ENCODE measurements at regions not wholly inside any gene's neighbourhood (a gene's known extent, or its start where the extent isn't known, plus 50 kb on each side); places are given as distances from the start of the nearest gene placed in this dataset.

DNA sequence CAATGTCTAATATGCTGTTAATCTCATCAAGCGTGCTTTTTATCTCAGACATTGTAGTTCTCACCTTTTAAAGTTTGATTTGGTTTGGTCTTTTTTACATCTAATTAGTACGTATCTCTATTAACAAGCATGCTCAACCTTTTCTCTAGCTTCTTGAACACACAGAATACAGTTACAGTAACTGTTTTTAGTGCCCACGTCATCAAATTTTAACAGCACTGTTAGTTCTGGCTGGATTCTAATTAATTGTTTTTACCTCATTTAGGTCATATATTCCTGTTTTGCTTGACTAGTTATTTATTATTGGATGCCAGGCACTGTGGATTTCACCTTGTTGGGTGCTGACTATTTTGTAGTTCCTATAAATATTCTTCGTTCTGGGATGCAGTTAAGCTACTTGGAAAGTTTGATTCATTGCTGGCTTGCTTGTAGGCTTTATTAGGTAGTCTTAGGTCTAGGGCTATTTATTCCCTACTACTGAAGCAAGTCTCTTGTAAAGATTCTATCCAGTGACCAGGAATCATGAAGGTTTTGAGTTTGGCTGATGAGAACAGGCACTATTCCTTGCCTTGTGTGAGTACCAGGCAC lies 263.0 kb downstream of the ETAA1 start:
- DNase-seq, result no peak

- no peak for DNase-seq
These were observed 263.7 kb downstream of the ETAA1 start for GRCh38 chr2:67660871-67661270.

GRCh38 chr2:67662222-67662621 lies 265.1 kb downstream of the ETAA1 start:
- no peak for DNase-seq

DNA sequence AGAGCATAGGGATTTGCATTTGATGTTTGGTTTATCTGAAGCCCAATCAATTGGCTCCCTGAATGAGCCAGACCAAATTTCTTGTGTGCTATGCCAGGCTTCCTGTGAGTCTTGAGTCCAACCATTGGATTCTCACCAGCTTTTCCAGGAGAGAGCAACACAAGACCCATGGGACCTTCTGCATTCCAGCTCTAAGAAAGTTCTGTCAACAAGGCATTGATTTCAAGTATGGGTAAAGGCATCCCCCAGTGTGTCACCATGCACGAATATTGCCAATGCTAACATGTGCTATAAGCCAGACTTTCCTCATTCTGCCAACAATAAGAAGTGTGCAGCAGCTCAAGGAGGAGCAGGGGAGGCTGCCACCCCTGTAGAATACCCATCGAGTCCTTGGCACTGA lies 266.6 kb downstream of the ETAA1 start:
- DNase-seq, result no peak

DNA sequence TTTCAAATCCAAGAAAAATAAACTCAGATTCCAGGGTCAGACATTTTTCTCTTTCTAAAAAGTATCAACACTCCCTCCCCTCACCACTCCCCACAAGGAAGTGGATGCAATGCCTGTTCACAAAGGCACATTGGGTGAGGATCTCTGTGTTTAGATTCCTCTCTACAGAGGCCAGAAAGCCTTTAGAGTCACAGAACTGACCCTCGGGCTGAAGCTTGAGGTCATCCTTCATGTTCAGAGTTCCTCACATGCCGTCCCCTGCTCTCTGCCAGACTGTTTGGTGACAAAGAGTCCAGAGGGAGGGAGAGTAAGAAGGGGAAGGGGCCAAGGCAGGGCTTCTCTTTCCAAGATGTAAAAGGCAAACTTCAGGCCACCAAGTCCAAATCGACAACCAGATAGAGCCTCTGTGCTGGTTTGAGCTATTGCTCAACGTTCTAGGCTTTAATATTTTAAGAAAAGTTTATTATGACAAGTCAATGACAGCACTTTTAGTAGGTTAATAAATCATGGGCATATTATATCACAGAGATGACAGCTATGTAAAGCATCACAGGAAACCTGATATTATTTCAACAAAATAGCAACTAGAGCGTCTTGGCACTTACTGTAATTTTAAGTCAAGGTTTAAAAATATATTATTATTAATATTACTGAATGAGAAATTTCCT lies 269.4 kb downstream of the ETAA1 start:
- DNase-seq, result no peak

DNA sequence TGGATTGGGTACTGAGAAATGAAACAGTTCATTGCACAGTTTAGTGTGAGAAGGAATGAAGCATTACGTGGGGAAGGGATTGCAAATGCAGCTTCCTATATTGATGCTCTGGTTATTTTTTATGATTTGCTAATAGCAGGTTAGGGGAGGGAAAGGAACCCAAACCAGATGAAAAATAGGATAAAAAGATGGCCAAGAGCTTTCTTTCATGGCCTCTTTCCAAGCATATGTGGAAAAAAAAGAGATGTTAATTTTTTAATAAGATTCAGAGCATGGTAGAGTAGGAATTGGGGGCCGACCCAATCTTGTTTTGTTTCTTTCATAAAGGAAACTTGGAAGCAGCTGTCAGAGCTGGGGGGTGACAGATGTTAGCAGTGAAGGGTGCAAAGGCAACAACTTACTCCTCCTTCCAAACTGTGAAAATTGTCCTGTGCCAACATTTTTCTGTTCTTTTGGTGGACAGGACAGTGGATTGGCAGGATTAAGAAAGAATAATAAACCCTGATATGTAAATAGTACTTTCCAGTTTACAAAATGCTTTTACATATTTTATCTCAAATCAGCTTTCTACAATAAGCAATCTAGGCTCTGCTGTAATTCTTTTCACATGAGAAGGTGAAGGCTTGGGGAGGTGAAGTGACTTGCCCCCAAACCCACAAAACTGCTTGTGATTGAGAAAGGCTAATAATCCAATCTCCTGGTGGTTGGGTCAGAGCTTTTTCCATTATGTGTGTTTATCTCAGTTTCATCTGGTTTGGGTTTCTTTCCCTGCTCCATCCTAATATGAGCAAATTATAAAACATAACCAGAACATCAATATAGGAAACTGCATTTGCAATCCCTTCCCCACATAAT lies 270.1 kb downstream of the ETAA1 start:
- DNase-seq, result no peak

- DNase-seq, result no peak
These were observed 271.4 kb downstream of the ETAA1 start for GRCh38 chr2:67668538-67668937.

- DNase-seq, result no peak
These were observed 272.0 kb downstream of the ETAA1 start for GRCh38 chr2:67669168-67669567.

DNA sequence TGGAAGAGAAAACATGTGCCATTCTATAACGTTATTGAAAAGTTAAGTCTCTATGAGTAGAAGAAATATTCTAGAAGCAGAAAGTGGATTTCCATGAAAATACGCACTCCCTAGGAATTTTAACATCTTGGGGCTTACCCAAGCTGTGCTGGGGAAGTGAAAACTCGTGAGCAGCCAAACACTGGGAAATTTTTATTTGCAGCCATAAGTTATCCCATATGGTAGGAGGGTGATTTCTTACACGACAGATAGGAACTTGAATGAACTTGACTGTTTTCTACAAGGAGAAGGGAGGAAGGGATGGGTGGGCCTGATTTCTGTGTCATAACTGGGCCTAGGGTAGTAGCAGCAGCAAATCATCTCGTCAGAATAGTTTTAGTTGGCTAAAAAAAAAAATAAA lies 272.6 kb downstream of the ETAA1 start:
- no peak for DNase-seq

GRCh38 chr2:67670747-67671183 lies 273.6 kb downstream of the ETAA1 start:
- DNase-seq, result no peak

GRCh38 chr2:67671464-67672450 lies 274.6 kb downstream of the ETAA1 start:
- DNase-seq, result no peak

DNA sequence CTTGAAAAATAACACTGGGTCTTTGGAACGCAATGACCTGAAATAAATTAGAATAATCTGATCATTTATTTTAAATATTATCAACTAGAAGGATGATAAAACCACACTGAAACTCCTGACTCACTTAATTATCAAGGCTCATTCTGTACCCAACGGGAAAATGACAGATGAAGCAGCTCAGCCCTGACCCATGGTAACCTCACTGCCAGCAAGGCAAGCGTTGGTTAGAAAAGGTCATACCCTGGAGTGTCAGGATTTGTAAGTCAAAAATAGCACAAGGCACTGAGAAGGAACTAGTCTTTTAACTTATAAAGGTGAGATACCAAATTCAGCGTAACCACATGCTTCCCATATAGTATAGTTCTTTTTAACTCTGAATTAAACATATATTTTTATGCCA lies 277.5 kb downstream of the ETAA1 start:
- DNase-seq, result no peak

DNA sequence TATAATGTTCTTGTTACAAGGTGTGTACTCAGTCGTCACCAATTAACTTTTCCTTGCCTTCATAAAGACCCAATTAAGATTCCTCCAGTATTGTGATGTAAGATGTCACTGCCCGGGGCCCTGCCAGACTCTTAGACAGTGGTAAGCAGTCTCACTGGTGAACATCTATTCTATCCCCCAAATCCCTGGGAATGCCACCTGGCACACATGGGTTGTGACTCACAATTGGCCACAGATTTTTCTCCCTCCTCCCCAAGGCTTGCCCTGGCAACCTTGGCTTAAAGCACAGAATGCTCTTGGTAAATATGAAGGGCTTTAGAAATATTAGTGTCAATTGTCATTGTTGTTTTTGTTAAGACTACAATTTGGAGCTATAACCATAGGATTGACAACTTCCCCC lies 287.9 kb downstream of the ETAA1 start:
- DNase-seq, result no peak

DNA sequence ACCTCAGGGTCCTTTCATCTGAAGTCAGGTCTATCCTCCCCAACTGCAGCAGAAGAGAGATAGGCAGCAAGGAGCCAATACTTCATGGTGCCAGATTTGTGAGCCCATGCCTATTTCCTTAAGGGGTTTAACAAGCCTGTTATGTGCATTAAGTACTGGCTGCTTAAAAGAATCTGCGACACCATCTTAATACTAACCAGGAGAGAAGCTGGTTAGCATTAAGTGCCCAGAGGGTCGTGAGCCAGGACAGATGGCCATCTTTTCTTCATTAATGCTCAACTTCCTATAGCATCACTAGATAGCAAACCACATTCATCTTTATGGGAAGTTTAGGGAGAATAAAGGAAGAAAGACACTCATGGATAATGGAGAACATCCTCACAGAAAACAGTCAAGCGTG lies 289.1 kb downstream of the ETAA1 start:
- DNase-seq, result no peak

- no peak for DNase-seq
These were observed 292.1 kb downstream of the ETAA1 start for GRCh38 chr2:67689186-67689585.

DNA sequence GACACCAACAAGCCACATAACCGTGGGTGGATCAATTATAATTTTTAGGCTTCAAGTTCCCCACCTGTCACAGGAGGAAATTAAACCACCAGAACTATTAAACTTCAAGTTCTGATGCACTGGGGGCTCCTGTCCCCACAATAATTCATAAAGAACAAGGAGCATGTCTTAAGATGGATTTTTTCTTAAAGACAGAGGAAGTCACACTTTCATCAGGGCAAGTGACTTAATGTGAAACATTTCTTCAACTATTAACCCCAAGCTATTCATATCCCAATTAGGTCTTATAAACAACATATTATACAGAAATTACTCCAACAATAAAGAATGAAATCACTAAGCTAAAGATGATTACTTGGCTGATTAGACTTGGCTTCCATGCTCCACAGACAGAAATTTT lies 292.5 kb downstream of the ETAA1 start:
- no peak for DNase-seq

DNA sequence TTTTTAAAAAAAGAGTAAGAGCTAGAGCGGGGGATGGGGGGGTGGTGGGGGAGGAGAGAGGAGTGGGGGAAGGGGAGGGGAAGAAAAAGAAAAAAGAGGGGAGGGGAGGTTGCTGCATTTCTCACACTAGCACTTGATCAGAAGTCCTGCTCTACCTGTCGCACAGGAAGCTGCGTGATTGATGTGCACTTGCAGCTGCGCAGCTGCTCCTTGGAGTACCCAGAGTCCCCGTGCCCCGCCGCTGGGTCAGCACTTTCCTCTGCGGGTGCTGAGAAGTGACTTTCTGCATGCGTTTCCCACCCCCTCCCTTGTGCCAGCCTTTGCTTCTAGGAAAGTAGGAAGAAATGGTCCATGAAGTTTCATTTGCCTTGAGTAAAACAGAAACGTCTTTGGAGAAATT lies 297.3 kb downstream of the ETAA1 start:
- no peak for DNase-seq

DNA sequence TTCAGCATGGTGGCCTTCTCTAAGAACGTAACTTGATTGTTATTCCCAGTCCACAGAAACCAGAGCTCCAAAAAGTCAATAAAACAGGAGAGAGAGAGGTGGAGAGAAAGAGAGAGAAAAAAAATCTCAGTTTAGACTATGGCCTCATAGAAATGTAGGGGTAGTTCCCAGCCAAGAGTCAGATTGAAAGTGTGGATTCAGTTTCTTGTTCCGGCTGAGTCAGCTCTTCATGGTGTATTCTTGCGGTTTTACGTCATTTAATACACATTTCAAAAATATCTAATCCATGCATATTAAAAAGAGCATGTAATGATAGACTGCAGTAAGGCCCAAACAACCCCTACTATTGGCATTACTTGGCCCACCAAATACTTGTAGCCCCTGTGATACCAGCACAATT lies 303.9 kb downstream of the ETAA1 start:
- no peak for DNase-seq

DNA sequence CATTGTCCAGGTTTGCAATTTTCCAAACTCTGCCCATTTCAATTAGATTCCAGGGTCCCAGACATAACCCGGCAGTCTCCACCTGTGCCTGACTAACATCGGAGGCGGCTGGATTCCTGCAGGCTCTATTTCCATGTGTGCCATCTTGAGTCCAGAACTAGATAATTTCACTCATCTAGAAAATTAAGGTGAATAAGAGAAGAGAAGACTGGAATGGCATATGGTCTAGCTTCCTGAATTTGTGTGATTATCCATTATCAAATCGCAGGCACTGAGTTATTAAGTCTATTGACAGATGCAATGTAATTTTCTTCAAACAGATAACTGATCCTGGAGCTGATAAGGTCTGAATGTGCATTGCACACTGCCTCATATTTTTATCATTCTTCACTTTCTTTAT lies 305.2 kb downstream of the ETAA1 start:
- DNase-seq, result no peak

DNA sequence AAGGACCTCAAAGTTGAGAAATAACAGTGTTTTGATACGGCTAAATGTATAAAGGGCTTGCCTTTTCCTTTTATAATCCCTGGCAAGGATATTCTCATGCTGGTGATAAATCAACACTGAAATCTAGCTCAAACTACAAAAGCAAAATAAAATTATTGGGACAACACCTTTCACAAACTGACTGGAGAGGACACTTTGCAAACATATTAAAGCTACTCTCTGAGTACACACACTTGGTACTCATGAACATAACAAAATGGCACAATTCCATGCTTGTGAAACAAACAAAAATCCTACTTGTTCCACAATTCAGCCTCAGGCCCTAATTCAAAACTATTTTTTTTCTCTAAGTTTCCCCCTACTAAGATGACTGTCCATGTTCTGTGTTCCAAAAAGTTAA lies 305.8 kb downstream of the ETAA1 start:
- no peak for DNase-seq

DNA sequence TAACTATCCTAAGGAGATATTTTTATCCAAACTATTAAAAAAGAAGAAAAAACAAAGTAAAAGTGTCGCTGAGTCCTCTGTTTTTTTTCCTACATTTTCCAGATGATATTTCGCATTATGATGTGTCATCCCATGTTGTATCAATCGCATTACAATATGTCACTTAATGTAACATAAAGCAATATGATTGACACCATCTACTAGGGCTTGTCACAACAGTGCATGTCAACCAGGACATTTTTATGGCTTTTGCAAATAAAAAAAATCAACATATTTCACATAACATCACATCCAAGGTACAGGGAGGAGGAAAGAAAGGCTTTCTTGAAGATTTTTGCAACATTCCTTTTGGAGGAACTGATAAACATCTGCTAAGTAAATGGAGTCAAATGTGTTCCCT lies 308.9 kb downstream of the ETAA1 start:
- no peak for DNase-seq

- no peak for DNase-seq
These were observed 310.8 kb downstream of the ETAA1 start for GRCh38 chr2:67707896-67708295.

DNA sequence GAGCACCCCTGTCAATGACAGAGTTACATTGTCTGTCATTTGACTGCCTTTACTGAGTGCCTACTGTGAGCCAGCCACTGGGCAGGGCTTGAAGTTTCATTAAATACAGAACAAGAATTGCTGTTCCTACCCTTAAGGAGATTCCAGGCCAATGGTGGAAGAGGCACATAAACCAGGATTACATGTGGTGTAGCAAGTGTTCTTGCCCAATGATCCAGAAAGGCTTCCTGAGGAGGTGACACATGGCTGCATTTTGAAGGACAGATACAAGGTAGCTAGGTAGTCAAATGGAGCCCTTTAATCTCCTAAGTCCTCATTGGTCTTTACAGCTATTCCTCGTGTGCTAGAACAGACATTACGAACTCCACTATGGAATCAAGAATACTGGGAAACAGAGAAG lies 312.7 kb downstream of the ETAA1 start:
- DNase-seq, result no peak

Data from suppressor macrophage (primary cell).